Nephron progenitor cell (in vitro differentiated cells): ENCODE measurements at regions not wholly inside any gene's neighbourhood (a gene's known extent, or its start where the extent isn't known, plus 50 kb on each side); places are given as distances from the start of the nearest gene placed in this dataset.

Experiments used
- DNase-seq: peaks from one replicate; pipeline ENCODE4 v3.0.0; 2021
- H3K27ac Mint-ChIP-seq: 2 replicates; pipeline ENCODE4 v1.8.0; 2021; ENCODE audit warnings: mild to moderate bottlenecking, moderate library complexity, mixed read lengths
- H3K27me3 Mint-ChIP-seq: 2 replicates; pipeline ENCODE4 v1.8.0; 2021; ENCODE audit warnings: mild to moderate bottlenecking, low read depth, mixed read lengths; ENCODE audit not compliant: poor library complexity
- H3K36me3 Mint-ChIP-seq: 2 replicates; pipeline ENCODE4 v1.8.0; 2021; ENCODE audit warnings: low read depth, mixed read lengths
- H3K4me1 Mint-ChIP-seq: 2 replicates; pipeline ENCODE4 v1.8.0; 2021; ENCODE audit warnings: mixed read lengths
- H3K4me3 Mint-ChIP-seq: 2 replicates; pipeline ENCODE4 v1.8.0; 2021; ENCODE audit warnings: mild to moderate bottlenecking, moderate library complexity, mixed read lengths
- H3K9me3 Mint-ChIP-seq: 2 replicates; pipeline ENCODE4 v1.8.0; 2021; ENCODE audit warnings: mild to moderate bottlenecking, moderate library complexity, mixed read lengths
- CTCF ChIP-seq: fragments of 200-600 bp; sonication (generic); IDR thresholded peaks from 2 replicates; pipeline ENCODE4 v1.5.0; 2021; ENCODE audit warnings: antibody characterized with exemption

GRCh38 chr3:152619691-152620090 is 215.2 kb upstream of the P2RY1 start:
- Mint-ChIP-seq H3K4me3 (no peak overlapping the region), H3K4me1 (no peaks in the 10 kb centered on the region), H3K27ac (no peak overlapping the region), H3K27me3 (no peaks in the 10 kb centered on the region), H3K9me3 (no peaks in the 10 kb centered on the region), H3K36me3 (no peaks in the 10 kb centered on the region)
- no peak for TF ChIP-seq CTCF
- DNase-seq, result no peak

GRCh38 chr3:152620395-152620794 is 214.5 kb upstream of the P2RY1 start:
- Mint-ChIP-seq H3K36me3 (no peaks in the 10 kb centered on the region), H3K4me3 (no peak overlapping the region), H3K27me3 (no peaks in the 10 kb centered on the region), H3K4me1 (no peaks in the 10 kb centered on the region), H3K9me3 (no peaks in the 10 kb centered on the region), H3K27ac (no peak overlapping the region)
- no peak for TF ChIP-seq CTCF
- DNase-seq, result no peak

- Mint-ChIP-seq H3K4me1 (no peaks in the 10 kb centered on the region), H3K4me3 (no peak overlapping the region), H3K27ac (no peak overlapping the region), H3K9me3 (no peaks in the 10 kb centered on the region), H3K36me3 (no peaks in the 10 kb centered on the region), H3K27me3 (no peaks in the 10 kb centered on the region)
- TF ChIP-seq CTCF, result no peak
- DNase-seq, result no peak
Measured at GRCh38 chr3:152621006-152621868, 213.7 kb upstream of the P2RY1 start.

GRCh38 chr3:152621967-152622810 is 212.7 kb upstream of the P2RY1 start:
- no peak for TF ChIP-seq CTCF
- H3K36me3 Mint-ChIP-seq, result no peaks in the 10 kb centered on the region
- H3K4me1 Mint-ChIP-seq, result no peaks in the 10 kb centered on the region
- no peak overlapping the region for H3K4me3 Mint-ChIP-seq
- no peak overlapping the region for H3K27ac Mint-ChIP-seq
- no peaks in the 10 kb centered on the region for H3K9me3 Mint-ChIP-seq
- H3K27me3 Mint-ChIP-seq, result no peaks in the 10 kb centered on the region
- no peak for DNase-seq

GRCh38 chr3:152622811-152623167 is 212.1 kb upstream of the P2RY1 start:
- no peak for DNase-seq
- Mint-ChIP-seq H3K36me3 (no peaks in the 10 kb centered on the region), H3K4me3 (no peak overlapping the region), H3K9me3 (no peaks in the 10 kb centered on the region), H3K4me1 (no peaks in the 10 kb centered on the region), H3K27me3 (no peaks in the 10 kb centered on the region), H3K27ac (no peak overlapping the region)
- TF ChIP-seq CTCF, result no peak
